Ascending aorta (tissue), 2 donors: ENCODE measurements at regions not wholly inside any gene's neighbourhood (a gene's known extent, or its start where the extent isn't known, plus 50 kb on each side); places are given as distances from the start of the nearest gene placed in this dataset.

Experiments used
- DNase-seq, 2 donors: peaks; one replicate each; pipeline ENCODE4 v3.0.0-alpha.2; 2019; ENCODE audit warnings: low spot score in 2 of 2
- H3K27ac ChIP-seq, 2 donors: fragments of 200-600 bp; sonication (generic); one replicate each; pipeline ENCODE4 v1.5.1; 2016 to 2017; ENCODE audit warnings: mild to moderate bottlenecking in 1 of 2
- H3K27me3 ChIP-seq: fragments of 200-600 bp; sonication (generic); one replicate; pipeline ENCODE4 v1.5.1; 2017
- H3K36me3 ChIP-seq, 2 donors: fragments of 200-600 bp; sonication (generic); one replicate each; pipeline ENCODE4 v1.5.1; 2016
- H3K4me1 ChIP-seq, 2 donors: fragments of 200-600 bp; sonication (generic); one replicate each; pipeline ENCODE4 v1.5.1; 2016 to 2017; ENCODE audit warnings: mild to moderate bottlenecking in 1 of 2
- H3K4me3 ChIP-seq, 2 donors: fragments of 200-600 bp; sonication (generic); one replicate each; pipeline ENCODE4 v1.5.1; 2016 to 2017; ENCODE audit warnings: mild to moderate bottlenecking in 1 of 2
- H3K9me3 ChIP-seq, 2 donors: fragments of 200-600 bp; sonication (generic); one replicate each; pipeline ENCODE4 v1.5.1; 2016
- CTCF ChIP-seq, 3 experiments: fragments of 200-600 bp in 2 of 3; fragments of 450-650 bp in 1 of 3; sonication (generic) in 2 of 3; IDR thresholded peaks; one replicate each; pipeline ENCODE4 v1.5.1; 2016 to 2019; ENCODE audit warnings: antibody characterized with exemption in 3 of 3, mild to moderate bottlenecking in 1 of 3, moderate library complexity in 1 of 3
- intact Hi-C: fragments of 100-400 bp; cut with DNase I; formaldehyde crosslinking; loops from one replicate; pipeline ENCODE4 v1.15.1; 2023

- intact Hi-C loops, result no loop called here
- Histone ChIP-seq H3K27me3 (no peaks in the 10 kb centered on the region), H3K9me3 (no peaks in the 10 kb centered on the region), H3K27ac (no peak overlapping the region), H3K4me3 (no peak overlapping the region), H3K36me3 (no peaks in the 10 kb centered on the region), H3K4me1 (no peaks in the 10 kb centered on the region)
- no peak for DNase-seq
- no peak for TF ChIP-seq CTCF (IDR thresholded peaks at IDR 0.05)
Measured at GRCh38 chr4:97142893-97143292, 1000.4 kb downstream of the STPG2 start.

DNA sequence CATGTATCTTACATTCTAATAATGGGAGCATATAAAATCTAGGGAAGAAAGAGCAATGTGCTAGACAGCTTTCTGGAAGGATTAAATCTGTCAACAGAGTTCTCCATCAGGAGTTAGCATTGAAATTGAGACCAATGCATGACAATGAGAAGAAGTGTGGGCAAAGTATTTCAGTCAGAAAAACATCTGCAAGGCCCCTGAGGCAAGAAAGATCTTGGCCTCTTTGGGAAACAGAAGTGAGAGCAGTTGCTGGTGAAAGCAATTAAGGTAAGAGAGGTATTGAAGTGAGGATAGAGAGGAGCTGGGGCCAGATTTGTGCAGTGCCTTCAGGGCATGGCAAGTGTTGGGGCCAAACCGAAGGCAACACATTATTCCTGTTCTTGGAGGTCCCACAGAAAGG, 999.1 kb downstream of the STPG2 start:
- TF ChIP-seq CTCF (IDR thresholded peaks at IDR 0.05), result no peak
- H3K27ac ChIP-seq, result no peak overlapping the region
- H3K4me1 ChIP-seq, result no peaks in the 10 kb centered on the region
- no peaks in the 10 kb centered on the region for H3K9me3 ChIP-seq
- H3K4me3 ChIP-seq, result no peak overlapping the region
- no peaks in the 10 kb centered on the region for H3K36me3 ChIP-seq
- H3K27me3 ChIP-seq, result no peaks in the 10 kb centered on the region
- no peak for DNase-seq
- intact Hi-C loops, result no loop called here

GRCh38 chr4:97150966-97151365, 992.3 kb downstream of the STPG2 start:
- H3K9me3 ChIP-seq, result no peaks in the 10 kb centered on the region
- DNase-seq, result no peak
- H3K4me1 ChIP-seq, result no peaks in the 10 kb centered on the region
- TF ChIP-seq CTCF (IDR thresholded peaks at IDR 0.05), result no peak
- H3K27me3 ChIP-seq, result no peaks in the 10 kb centered on the region
- H3K36me3 ChIP-seq, result no peaks in the 10 kb centered on the region
- no peak overlapping the region for H3K27ac ChIP-seq
- intact Hi-C loops, result no loop called here
- no peak overlapping the region for H3K4me3 ChIP-seq

DNA sequence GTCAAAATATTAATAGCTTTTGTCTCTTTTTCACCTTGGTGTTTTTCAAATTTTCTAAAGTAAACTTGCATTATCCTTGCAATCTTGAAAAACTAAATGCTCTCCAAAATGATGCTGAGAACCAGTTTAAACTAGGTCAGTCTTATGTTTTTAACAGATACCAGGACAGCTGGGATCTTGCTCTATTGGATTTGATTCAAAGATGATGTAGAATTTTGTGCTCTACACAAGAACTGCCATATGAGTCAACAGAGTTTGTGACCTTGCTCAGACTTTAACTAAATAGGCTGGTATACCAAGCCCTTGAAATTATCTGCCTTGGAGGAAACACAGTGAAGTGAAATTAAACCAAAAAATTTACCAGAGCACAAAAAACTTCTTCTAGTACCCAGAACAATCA, 991.1 kb downstream of the STPG2 start:
- Histone ChIP-seq H3K9me3 (no peaks in the 10 kb centered on the region), H3K4me3 (no peak overlapping the region), H3K27me3 (no peaks in the 10 kb centered on the region), H3K27ac (no peak overlapping the region), H3K36me3 (no peaks in the 10 kb centered on the region), H3K4me1 (no peaks in the 10 kb centered on the region)
- intact Hi-C loops, result no loop called here
- DNase-seq, result no peak
- no peak for TF ChIP-seq CTCF (IDR thresholded peaks at IDR 0.05)

- Histone ChIP-seq H3K36me3 (no peaks in the 10 kb centered on the region), H3K4me3 (no peak overlapping the region), H3K4me1 (no peaks in the 10 kb centered on the region), H3K27me3 (no peaks in the 10 kb centered on the region), H3K27ac (no peak overlapping the region), H3K9me3 (no peaks in the 10 kb centered on the region)
- intact Hi-C loops, result no loop called here
- no peak for DNase-seq
- TF ChIP-seq CTCF (IDR thresholded peaks at IDR 0.05), result no peak
Measured at GRCh38 chr4:97153042-97153441, 990.2 kb downstream of the STPG2 start.

DNA sequence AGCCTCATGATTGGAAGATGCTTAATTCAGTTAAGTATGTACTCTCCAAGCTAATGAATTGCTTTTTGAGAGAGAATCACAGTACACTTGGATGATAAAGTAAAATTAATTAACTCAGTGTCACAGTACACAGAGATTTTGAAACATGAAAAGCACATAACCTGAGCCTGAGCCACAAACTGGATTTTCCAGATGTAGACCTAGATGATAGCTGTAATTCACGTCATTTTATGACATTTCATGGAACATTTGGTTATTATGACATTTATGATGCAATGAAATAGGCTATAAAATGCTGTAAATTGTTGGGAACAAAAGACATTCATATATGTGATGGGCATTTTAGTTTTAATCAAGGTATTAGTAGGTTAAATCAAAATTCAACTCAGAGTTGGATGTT, 983.7 kb downstream of the STPG2 start:
- Histone ChIP-seq H3K4me3 (no peak overlapping the region), H3K27me3 (no peaks in the 10 kb centered on the region), H3K4me1 (no peaks in the 10 kb centered on the region), H3K9me3 (peaks cover 0 to 1% of the 10 kb centered on the region in 2 donors), H3K27ac (no peak overlapping the region), H3K36me3 (no peaks in the 10 kb centered on the region)
- no peak for TF ChIP-seq CTCF (IDR thresholded peaks at IDR 0.05)
- DNase-seq, result no peak
- intact Hi-C loops, result no loop called here
